ENCODE measurements at regions not wholly inside any gene's neighbourhood (a gene's known extent, or its start where the extent isn't known, plus 50 kb on each side); places are given as distances from the start of the nearest gene placed in this dataset.

DNA sequence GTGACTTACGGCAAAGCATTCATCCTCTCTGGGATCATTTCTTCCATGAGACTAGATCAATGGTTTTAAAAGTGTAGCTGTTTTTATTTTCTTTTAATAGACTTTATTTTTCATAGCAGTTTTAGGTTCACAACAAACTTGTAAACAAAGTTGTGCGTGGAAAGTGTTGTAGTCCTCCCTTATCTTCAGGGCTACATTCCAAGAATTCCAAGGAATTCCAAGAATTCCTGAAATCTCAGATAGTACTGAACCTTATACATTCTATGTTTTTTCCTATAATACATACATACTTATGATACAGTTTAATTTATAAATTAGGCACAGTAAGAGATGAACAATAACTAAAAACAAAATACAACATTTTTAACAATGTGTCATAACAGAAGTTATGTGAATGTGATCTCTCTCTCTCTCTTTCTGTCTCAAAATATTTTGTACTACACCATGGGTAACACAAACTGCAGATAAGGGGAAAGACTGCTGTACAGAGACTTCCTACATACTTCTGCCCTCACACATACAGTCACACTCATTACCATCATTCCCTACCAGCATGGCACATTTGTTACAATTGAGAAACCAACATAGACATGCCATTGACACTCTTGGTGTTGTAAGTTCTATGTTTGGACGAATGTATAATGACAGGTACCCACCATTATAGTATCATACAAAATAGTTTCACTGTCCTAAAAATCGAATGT, 1933.2 kb upstream of the WWC1 start:
- H3K4me3 ChIP-seq (ENCODE audit: low read depth, low read length): no peak overlapping the region
- TF ChIP-seq POLR2A (IDR thresholded peaks at IDR 0.05; ENCODE audit: extremely low read depth, insufficient read length): no peak
- TF ChIP-seq MYC (IDR thresholded peaks at IDR 0.05; ENCODE audit: low read depth, low read length): no peak

GRCh38 chr5:166363087-166363760, 1928.2 kb upstream of the WWC1 start:
- no peak overlapping the region for H3K4me3 ChIP-seq (ENCODE audit: low read depth, low read length)
- no peak for TF ChIP-seq MYC (IDR thresholded peaks at IDR 0.05; ENCODE audit: low read depth, low read length)
- no peak for TF ChIP-seq MAX (IDR thresholded peaks at IDR 0.05; ENCODE audit: low read depth, low read length)
- no peak for TF ChIP-seq POLR2A (IDR thresholded peaks at IDR 0.05; ENCODE audit: extremely low read depth, insufficient read length)
- TF ChIP-seq CTCF (IDR thresholded peaks at IDR 0.05; ENCODE audit: low read depth, low read length): no peak
- no peak for DNase-seq (ENCODE audit: low read depth)

More for the DNA sequence above, 1933.2 kb upstream of the WWC1 start:
- DNase-seq (ENCODE audit: low read depth): no peak

GRCh38 chr5:166365164-166365563, 1926.3 kb upstream of the WWC1 start:
- H3K4me3 ChIP-seq (ENCODE audit: low read depth, low read length): no peak overlapping the region
- TF ChIP-seq MYC (IDR thresholded peaks at IDR 0.05; ENCODE audit: low read depth, low read length) (no peak), CTCF (IDR thresholded peaks at IDR 0.05; ENCODE audit: low read depth, low read length) (no peak), MAX (IDR thresholded peaks at IDR 0.05; ENCODE audit: low read depth, low read length) (no peak), POLR2A (IDR thresholded peaks at IDR 0.05; ENCODE audit: extremely low read depth, insufficient read length) (no peak)
- no peak for DNase-seq (ENCODE audit: low read depth)

- TF ChIP-seq CTCF (IDR thresholded peaks at IDR 0.05; ENCODE audit: low read depth, low read length) (no peak), POLR2A (IDR thresholded peaks at IDR 0.05; ENCODE audit: extremely low read depth, insufficient read length) (no peak), MYC (IDR thresholded peaks at IDR 0.05; ENCODE audit: low read depth, low read length) (no peak), MAX (IDR thresholded peaks at IDR 0.05; ENCODE audit: low read depth, low read length) (no peak)
- no peak for DNase-seq (ENCODE audit: low read depth)
- no peak overlapping the region for H3K4me3 ChIP-seq (ENCODE audit: low read depth, low read length)
Measured at GRCh38 chr5:166367391-166367790, 1924.1 kb upstream of the WWC1 start.

DNA sequence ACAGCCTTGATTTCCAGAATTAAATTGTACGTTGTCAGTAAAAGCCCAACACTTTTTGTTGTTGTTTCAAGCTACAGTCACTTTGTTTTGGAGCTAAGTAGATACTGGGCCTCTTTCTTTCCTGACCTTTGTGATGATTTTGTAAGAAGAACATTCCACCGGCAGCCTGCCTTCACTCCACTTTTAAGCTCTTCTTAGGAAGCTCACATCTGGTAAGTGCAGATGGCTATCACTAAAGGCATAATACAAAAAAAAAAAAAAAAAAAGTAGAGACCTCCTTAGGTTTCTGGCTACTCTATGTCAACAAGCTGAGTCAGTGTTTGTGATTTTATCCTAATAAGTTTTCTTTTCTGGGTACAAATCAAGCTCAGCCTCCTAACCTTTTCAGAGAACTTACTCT, 1922.1 kb upstream of the WWC1 start:
- H3K4me3 ChIP-seq (ENCODE audit: low read depth, low read length): no peak overlapping the region
- TF ChIP-seq POLR2A (IDR thresholded peaks at IDR 0.05; ENCODE audit: extremely low read depth, insufficient read length) (no peak), MYC (IDR thresholded peaks at IDR 0.05; ENCODE audit: low read depth, low read length) (no peak), CTCF (IDR thresholded peaks at IDR 0.05; ENCODE audit: low read depth, low read length) (no peak), MAX (IDR thresholded peaks at IDR 0.05; ENCODE audit: low read depth, low read length) (no peak)
- no peak for DNase-seq (ENCODE audit: low read depth)

- DNase-seq (ENCODE audit: low read depth): no peak
Measured at GRCh38 chr5:166369807-166370206, 1921.6 kb upstream of the WWC1 start.

More at GRCh38 chr5:166369807-166370206, 1921.6 kb upstream of the WWC1 start:
- no peak overlapping the region for H3K4me3 ChIP-seq (ENCODE audit: low read depth, low read length)
- TF ChIP-seq CTCF (IDR thresholded peaks at IDR 0.05; ENCODE audit: low read depth, low read length) (no peak), POLR2A (IDR thresholded peaks at IDR 0.05; ENCODE audit: extremely low read depth, insufficient read length) (no peak), MYC (IDR thresholded peaks at IDR 0.05; ENCODE audit: low read depth, low read length) (no peak), MAX (IDR thresholded peaks at IDR 0.05; ENCODE audit: low read depth, low read length) (no peak)

Measured in NB4 (cell line).